Osteoblast (primary cell): ENCODE measurements at regions not wholly inside any gene's neighbourhood (a gene's known extent, or its start where the extent isn't known, plus 50 kb on each side); places are given as distances from the start of the nearest gene placed in this dataset.

ENCODE experiments used
- DNase-seq: peaks from one replicate; pipeline ENCODE4 v3.0.0; 2011; ENCODE audit warnings: low spot score, mixed read lengths; ENCODE audit not compliant: insufficient read length; ENCODE audit errors: missing footprints
- H2AFZ ChIP-seq: 2 replicates; pipeline ENCODE4 v1.6.0; 2011; ENCODE audit warnings: mild to moderate bottlenecking, low read length
- H3K27ac ChIP-seq: 2 replicates; pipeline ENCODE4 v1.5.1; 2011; ENCODE audit warnings: mild to moderate bottlenecking, low read depth, low read length, moderate library complexity
- H3K27me3 ChIP-seq: 2 replicates; pipeline ENCODE4 v1.6.0; 2012; ENCODE audit warnings: mild to moderate bottlenecking, control low read depth, inconsistent platforms, low read length, moderate library complexity; ENCODE audit not compliant: insufficient read depth
- H3K36me3 ChIP-seq: 2 replicates; pipeline ENCODE4 v1.5.1; 2011; ENCODE audit warnings: mild to moderate bottlenecking, low read length, control low read depth, moderate library complexity; ENCODE audit not compliant: insufficient read depth
- H3K4me1 ChIP-seq: 2 replicates; pipeline ENCODE4 v1.5.1; 2011; ENCODE audit warnings: mild to moderate bottlenecking, low read length, control low read depth, moderate library complexity; ENCODE audit not compliant: insufficient read depth
- H3K4me2 ChIP-seq: 2 replicates; pipeline ENCODE4 v1.6.0; 2011; ENCODE audit warnings: mild to moderate bottlenecking, low read length; ENCODE audit not compliant: insufficient read depth
- H3K4me3 ChIP-seq: fragments of 200-600 bp; sonication (generic); 3 replicates; pipeline ENCODE4 v1.5.1; 2012; ENCODE audit warnings: mild to moderate bottlenecking, low read length, inconsistent platforms; ENCODE audit not compliant: insufficient read depth
- H3K79me2 ChIP-seq: 2 replicates; pipeline ENCODE4 v1.6.0; 2012; ENCODE audit warnings: mild to moderate bottlenecking, low read length, control low read depth, inconsistent platforms; ENCODE audit not compliant: insufficient read depth
- H3K9me3 ChIP-seq: 2 replicates; pipeline ENCODE4 v1.5.1; 2011; ENCODE audit warnings: low read depth, low read length, control low read depth
- H4K20me1 ChIP-seq: 2 replicates; pipeline ENCODE4 v1.6.0; 2012; ENCODE audit warnings: mild to moderate bottlenecking, low read length, control low read depth; ENCODE audit not compliant: insufficient read depth
- CTCF ChIP-seq: IDR thresholded peaks from 2 replicates; pipeline ENCODE4 v1.5.1; 2011; ENCODE audit warnings: mild to moderate bottlenecking, low read depth, low read length, moderate library complexity; ENCODE audit errors: extremely low read depth

DNA sequence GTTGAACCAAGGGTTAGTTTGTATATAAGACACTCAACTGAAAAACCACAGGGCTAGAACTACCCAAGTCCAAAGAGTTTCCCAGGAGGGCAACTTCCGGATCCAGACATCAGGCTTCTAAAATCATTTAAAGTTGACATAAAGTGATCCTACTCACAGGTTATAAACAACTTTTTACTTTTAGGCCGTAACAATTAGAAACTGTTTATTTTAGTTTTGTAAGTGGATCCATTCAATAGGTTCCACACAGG is 454.6 kb downstream of the MEIS1 start:
- no peaks in the 10 kb centered on the region for H3K27me3 ChIP-seq
- DNase-seq: no peak
- H3K4me2 ChIP-seq: no peak overlapping the region
- peaks cover 11% of the 10 kb centered on the region for H3K4me1 ChIP-seq
- H4K20me1 ChIP-seq: no peaks in the 10 kb centered on the region
- no peaks in the 10 kb centered on the region for H3K79me2 ChIP-seq
- H3K4me3 ChIP-seq: no peak overlapping the region
- H2AFZ ChIP-seq: no peak overlapping the region
- no peaks in the 10 kb centered on the region for H3K9me3 ChIP-seq
- TF ChIP-seq CTCF: no peak
- H3K36me3 ChIP-seq: no peaks in the 10 kb centered on the region
- peak overlapping the region; percentile 90 for H3K27ac ChIP-seq

GRCh38 chr2:66890166-66890742 is 455.3 kb downstream of the MEIS1 start:
- Histone ChIP-seq H3K4me1 (peaks cover 11% of the 10 kb centered on the region), H3K4me2 (no peak overlapping the region), H2AFZ (no peak overlapping the region), H3K36me3 (no peaks in the 10 kb centered on the region), H4K20me1 (no peaks in the 10 kb centered on the region), H3K27me3 (no peaks in the 10 kb centered on the region), H3K79me2 (no peaks in the 10 kb centered on the region), H3K9me3 (no peaks in the 10 kb centered on the region), H3K4me3 (no peak overlapping the region), H3K27ac (peak overlapping the region; percentile 90)
- TF ChIP-seq CTCF: no peak
- no peak for DNase-seq

- Histone ChIP-seq H3K36me3 (no peaks in the 10 kb centered on the region), H3K4me1 (no peaks in the 10 kb centered on the region), H3K9me3 (no peaks in the 10 kb centered on the region), H3K4me3 (no peak overlapping the region), H4K20me1 (no peaks in the 10 kb centered on the region), H3K27ac (no peak overlapping the region), H3K79me2 (no peaks in the 10 kb centered on the region), H3K27me3 (no peaks in the 10 kb centered on the region), H2AFZ (no peak overlapping the region), H3K4me2 (no peak overlapping the region)
- no peak for DNase-seq
- no peak for TF ChIP-seq CTCF
Measured at GRCh38 chr2:66895206-66895605, 460.3 kb downstream of the MEIS1 start.

- DNase-seq: no peak
- TF ChIP-seq CTCF: no peak
- no peaks in the 10 kb centered on the region for H4K20me1 ChIP-seq
Measured at GRCh38 chr2:66896131-66896530, 461.2 kb downstream of the MEIS1 start.

More at GRCh38 chr2:66896131-66896530, 461.2 kb downstream of the MEIS1 start:
- Histone ChIP-seq H3K79me2 (no peaks in the 10 kb centered on the region), H2AFZ (no peak overlapping the region), H3K4me1 (no peaks in the 10 kb centered on the region), H3K9me3 (no peaks in the 10 kb centered on the region), H3K27me3 (no peaks in the 10 kb centered on the region), H3K4me2 (no peak overlapping the region), H3K36me3 (no peaks in the 10 kb centered on the region), H3K4me3 (no peak overlapping the region), H3K27ac (no peak overlapping the region)
